GM12874 (cell line): ENCODE measurements at regions not wholly inside any gene's neighbourhood (a gene's known extent, or its start where the extent isn't known, plus 50 kb on each side); places are given as distances from the start of the nearest gene placed in this dataset.

Experiments
- CTCF ChIP-seq: IDR thresholded peaks from 2 replicates; pipeline ENCODE4 v1.5.1; 2011; ENCODE audit warnings: low read depth, mild to moderate bottlenecking, control low read depth, low read length, moderate library complexity; ENCODE audit not compliant: insufficient read depth

DNA sequence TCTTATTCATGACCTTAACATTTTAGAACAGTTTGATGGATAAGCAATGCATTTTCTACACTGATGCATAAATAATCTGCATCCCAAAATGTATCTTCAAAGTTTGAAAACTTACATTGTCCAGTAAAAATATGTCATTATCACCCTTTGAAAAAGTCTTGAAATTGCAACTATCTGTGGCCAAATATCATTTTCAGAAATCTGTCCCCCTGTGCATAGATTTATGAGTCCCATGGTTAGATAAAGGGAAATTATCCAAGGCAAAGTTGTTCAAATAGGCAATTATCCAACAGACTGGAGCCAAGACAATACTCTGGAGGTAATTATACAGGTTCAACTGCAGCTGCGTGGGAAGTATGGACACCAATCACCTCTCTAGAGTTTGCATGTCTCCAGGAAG, 182.5 kb upstream of the INTU start:
- no peak for TF ChIP-seq CTCF

- TF ChIP-seq CTCF = no peak
These were observed 168.9 kb upstream of the INTU start for GRCh38 chr4:127463883-127464282.

- no peak for TF ChIP-seq CTCF
These were observed 163.2 kb upstream of the INTU start for GRCh38 chr4:127469542-127469941.

- TF ChIP-seq CTCF = no peak
These were observed 162.6 kb upstream of the INTU start for GRCh38 chr4:127469959-127470809.

DNA sequence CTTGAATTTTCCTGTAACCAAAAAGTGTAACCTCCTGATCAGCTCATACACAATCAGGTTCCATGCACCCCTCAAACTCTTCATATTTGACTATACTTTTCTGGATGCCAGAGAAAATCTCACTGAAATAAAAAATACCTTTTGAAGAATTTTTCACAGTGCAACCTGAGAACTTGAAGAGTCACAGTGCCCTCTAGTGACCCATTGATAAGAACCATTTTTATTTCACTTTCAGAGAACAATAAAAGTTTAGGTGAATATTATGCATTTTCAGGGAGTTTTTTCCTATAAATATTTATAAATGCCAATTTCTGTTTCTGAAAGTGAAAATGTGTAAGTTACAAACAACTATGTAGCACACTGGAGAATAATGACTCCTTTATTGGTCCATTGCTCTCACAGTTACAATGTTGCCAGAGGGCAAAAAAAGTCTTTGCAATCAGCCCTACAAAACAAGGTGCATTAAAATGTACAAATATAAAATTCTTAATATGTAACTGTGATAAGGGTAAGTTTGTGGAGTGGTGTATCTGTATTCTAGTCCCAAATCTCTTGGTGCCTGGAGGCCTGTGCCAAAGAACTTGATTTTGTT, 153.6 kb upstream of the INTU start:
- no peak for TF ChIP-seq CTCF

DNA sequence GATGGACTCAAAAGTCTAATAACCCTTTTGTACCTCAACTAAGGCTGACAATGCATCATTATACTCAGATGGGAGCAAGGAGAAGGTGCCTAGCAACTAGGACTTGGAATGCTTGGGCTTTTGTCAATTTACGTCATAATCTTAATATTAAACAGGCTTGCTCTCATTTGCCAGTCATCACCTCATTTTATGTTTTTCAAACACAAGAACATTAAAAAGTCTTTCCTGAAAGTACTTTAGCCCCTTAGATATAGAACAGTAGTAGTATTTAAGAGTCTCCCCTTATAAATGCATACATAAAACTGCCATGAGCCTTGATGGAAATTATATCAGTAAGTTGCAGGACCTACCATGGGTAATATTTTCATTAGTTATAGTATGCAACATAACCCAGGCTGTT, 150.7 kb upstream of the INTU start:
- TF ChIP-seq CTCF = no peak

GRCh38 chr4:127484117-127484516, 148.6 kb upstream of the INTU start:
- TF ChIP-seq CTCF = no peak
